OCI-M2 (cell line): ENCODE measurements at regions not wholly inside any gene's neighbourhood (a gene's known extent, or its start where the extent isn't known, plus 50 kb on each side); places are given as distances from the start of the nearest gene placed in this dataset.
"Not testable (repeated sequence)": the region's sequence is repeated elsewhere in the genome, so short reads cannot be mapped to it uniquely, and the experiment has no call there.

Experiments used
- DNase-seq: peaks from one replicate; lab custom pipeline; 2025; ENCODE audit not compliant: unreplicated experiment; lab: John Stamatoyannopoulos, UW

- DNase-seq: no peak
Measured at GRCh38 chr4:52370576-52370975, 288.5 kb downstream of the USP46 start.

- DNase-seq: no peak
Measured at GRCh38 chr4:52371841-52372240, 287.3 kb downstream of the USP46 start.

GRCh38 chr4:52372269-52372668 lies 286.8 kb downstream of the USP46 start:
- DNase-seq: no peak

GRCh38 chr4:52372747-52373146 lies 286.4 kb downstream of the USP46 start:
- no peak for DNase-seq

- DNase-seq: no peak
Measured at GRCh38 chr4:52373650-52374049, 285.5 kb downstream of the USP46 start.

- no peak for DNase-seq
Measured at GRCh38 chr4:52374877-52375276, 284.2 kb downstream of the USP46 start.

GRCh38 chr4:52376132-52376704 lies 282.9 kb downstream of the USP46 start:
- DNase-seq: peak; percentile 5

GRCh38 chr4:52377563-52377962 lies 281.5 kb downstream of the USP46 start:
- DNase-seq: no peak

- no peak for DNase-seq
Measured at GRCh38 chr4:52407545-52407944, 251.6 kb downstream of the USP46 start.

- no peak for DNase-seq
Measured at GRCh38 chr4:52408032-52408431, 251.1 kb downstream of the USP46 start.

GRCh38 chr4:52408471-52408870 lies 250.6 kb downstream of the USP46 start:
- DNase-seq: no peak

- not testable (repeated sequence) for DNase-seq
Measured at GRCh38 chr4:52409766-52410165, 249.3 kb downstream of the USP46 start.

GRCh38 chr4:52410971-52411370 lies 248.1 kb downstream of the USP46 start:
- no peak for DNase-seq

- DNase-seq: no peak
Measured at GRCh38 chr4:52420330-52420729, 238.8 kb downstream of the USP46 start.

GRCh38 chr4:52421811-52422213 lies 237.3 kb downstream of the USP46 start:
- DNase-seq: no peak

- DNase-seq: no peak
Measured at GRCh38 chr4:52423967-52424366, 235.1 kb downstream of the USP46 start.

GRCh38 chr4:52425751-52426326 lies 233.3 kb downstream of the USP46 start:
- DNase-seq: no peak

GRCh38 chr4:52431410-52431809 lies 227.7 kb downstream of the USP46 start:
- DNase-seq: no peak

GRCh38 chr4:52431869-52432268 lies 227.2 kb downstream of the USP46 start:
- no peak for DNase-seq

GRCh38 chr4:52442524-52442923 lies 216.6 kb downstream of the USP46 start:
- DNase-seq: not testable (repeated sequence)

- no peak for DNase-seq
Measured at GRCh38 chr4:52472444-52472843, 186.7 kb downstream of the USP46 start.

GRCh38 chr4:52477191-52477780 lies 181.8 kb downstream of the USP46 start:
- DNase-seq: no peak
